Retinal pigment epithelial cell (primary cell): ENCODE measurements at regions not wholly inside any gene's neighbourhood (a gene's known extent, or its start where the extent isn't known, plus 50 kb on each side); places are given as distances from the start of the nearest gene placed in this dataset.
A peak's percentile ranks its signal among the peaks of the same experiment; 100 is the strongest.

ENCODE experiments used
- DNase-seq: peaks from one replicate; pipeline ENCODE4 v3.0.0-alpha.2; 2010; ENCODE audit warnings: low read depth
- H3K4me3 ChIP-seq: 2 replicates; pipeline ENCODE4 v1.5.1; 2011; ENCODE audit warnings: mild to moderate bottlenecking, low read length, control low read depth, moderate library complexity
- TF ChIP-seq, protein P1 (sequence below): conservative IDR thresholded peaks from 2 replicates; pipeline ENCODE4 v1.5.1; 2011; ENCODE audit warnings: low read depth, low read length, control low read depth, inconsistent platforms

- DNase-seq: no peak
- TF ChIP-seq, protein P1, sequence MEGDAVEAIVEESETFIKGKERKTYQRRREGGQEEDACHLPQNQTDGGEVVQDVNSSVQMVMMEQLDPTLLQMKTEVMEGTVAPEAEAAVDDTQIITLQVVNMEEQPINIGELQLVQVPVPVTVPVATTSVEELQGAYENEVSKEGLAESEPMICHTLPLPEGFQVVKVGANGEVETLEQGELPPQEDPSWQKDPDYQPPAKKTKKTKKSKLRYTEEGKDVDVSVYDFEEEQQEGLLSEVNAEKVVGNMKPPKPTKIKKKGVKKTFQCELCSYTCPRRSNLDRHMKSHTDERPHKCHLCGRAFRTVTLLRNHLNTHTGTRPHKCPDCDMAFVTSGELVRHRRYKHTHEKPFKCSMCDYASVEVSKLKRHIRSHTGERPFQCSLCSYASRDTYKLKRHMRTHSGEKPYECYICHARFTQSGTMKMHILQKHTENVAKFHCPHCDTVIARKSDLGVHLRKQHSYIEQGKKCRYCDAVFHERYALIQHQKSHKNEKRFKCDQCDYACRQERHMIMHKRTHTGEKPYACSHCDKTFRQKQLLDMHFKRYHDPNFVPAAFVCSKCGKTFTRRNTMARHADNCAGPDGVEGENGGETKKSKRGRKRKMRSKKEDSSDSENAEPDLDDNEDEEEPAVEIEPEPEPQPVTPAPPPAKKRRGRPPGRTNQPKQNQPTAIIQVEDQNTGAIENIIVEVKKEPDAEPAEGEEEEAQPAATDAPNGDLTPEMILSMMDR: no peak
- H3K4me3 ChIP-seq: no peak overlapping the region
Measured at GRCh38 chr10:10892290-10892875, 125.3 kb upstream of the CELF2 start.

DNA sequence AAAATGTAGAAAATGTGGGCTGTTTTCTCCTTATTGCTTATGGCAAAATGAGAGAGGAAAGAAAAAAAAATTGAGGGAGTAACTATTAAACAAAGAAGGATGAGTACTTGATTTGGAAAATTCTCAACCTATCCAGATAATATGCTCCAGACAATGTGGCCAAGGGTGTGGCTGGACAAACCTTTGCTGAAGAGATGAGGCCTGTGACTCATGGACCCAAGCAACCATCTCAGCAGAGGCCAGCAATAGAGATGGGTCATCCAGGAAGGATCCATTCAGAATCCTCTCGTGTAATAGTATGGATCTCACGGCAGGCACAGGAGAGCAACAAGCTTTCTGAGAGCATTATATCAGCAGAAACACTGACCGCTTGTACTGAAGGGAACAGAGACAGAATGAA is 120.3 kb upstream of the CELF2 start:
- TF ChIP-seq, protein P1: no peak
- H3K4me3 ChIP-seq: no peak overlapping the region
- no peak for DNase-seq

- no peak for DNase-seq
- TF ChIP-seq, protein P1: no peak
- no peak overlapping the region for H3K4me3 ChIP-seq
Measured at GRCh38 chr10:10901906-10902305, 115.8 kb upstream of the CELF2 start.

DNA sequence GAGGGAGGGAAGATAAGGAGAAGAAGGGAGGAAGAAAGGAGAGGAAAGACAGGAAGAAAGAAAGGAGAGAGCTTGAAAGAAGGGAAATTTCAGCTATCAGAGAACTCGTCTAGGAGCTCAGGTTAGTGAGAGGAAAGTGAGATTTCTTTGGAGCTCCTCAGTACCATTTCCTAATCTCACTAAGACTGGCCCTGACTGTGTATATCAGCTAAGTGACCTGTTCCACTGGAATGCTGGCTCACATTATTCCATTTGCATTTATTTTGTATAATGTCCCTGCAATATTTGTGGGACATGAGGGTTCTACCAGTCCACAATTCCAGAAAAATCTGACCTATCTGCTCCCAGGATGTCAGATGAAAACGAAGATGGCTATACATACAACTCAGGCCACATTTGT is 114.7 kb upstream of the CELF2 start:
- no peak overlapping the region for H3K4me3 ChIP-seq
- DNase-seq: no peak
- TF ChIP-seq, protein P1: no peak

GRCh38 chr10:10903620-10904019 is 114.1 kb upstream of the CELF2 start:
- no peak for DNase-seq
- TF ChIP-seq, protein P1: no peak
- no peak overlapping the region for H3K4me3 ChIP-seq

DNA sequence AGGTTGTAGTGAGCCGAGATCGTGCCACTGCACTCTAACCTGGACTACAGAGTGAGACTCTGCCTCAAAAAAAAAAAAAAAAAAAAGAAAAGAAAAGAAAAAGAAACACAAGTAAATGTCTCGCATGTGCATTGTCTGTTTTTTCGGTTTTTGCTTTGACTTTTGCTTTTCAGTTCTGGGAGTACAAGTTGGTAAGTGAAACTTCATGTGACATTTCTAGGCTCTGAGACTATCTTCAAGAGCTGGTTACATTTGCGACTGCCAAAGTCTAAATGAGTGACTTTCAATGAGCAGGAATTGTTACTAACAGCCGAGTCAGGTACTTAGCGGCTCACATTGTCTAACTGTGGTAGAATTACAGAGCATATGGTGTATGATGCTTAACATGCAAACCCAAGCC is 107.0 kb upstream of the CELF2 start:
- no peak for DNase-seq
- TF ChIP-seq, protein P1: no peak
- no peak overlapping the region for H3K4me3 ChIP-seq

GRCh38 chr10:10911035-10911434 is 106.6 kb upstream of the CELF2 start:
- peak overlapping the region; percentile 6 for H3K4me3 ChIP-seq
- TF ChIP-seq, protein P1: no peak

More at GRCh38 chr10:10911035-10911434, 106.6 kb upstream of the CELF2 start:
- DNase-seq: no peak
